ENCODE measurements at regions not wholly inside any gene's neighbourhood (a gene's known extent, or its start where the extent isn't known, plus 50 kb on each side); places are given as distances from the start of the nearest gene placed in this dataset.
A peak's percentile ranks its signal among the peaks of the same experiment; 100 is the strongest.

- no peaks in the 10 kb centered on the region for H3K9me3 ChIP-seq
- no peak overlapping the region for H3K4me3 ChIP-seq
- H3K4me1 ChIP-seq: no peaks in the 10 kb centered on the region
- DNase-seq: no peak
- H3K36me3 ChIP-seq: no peaks in the 10 kb centered on the region
- no peaks in the 10 kb centered on the region for H3K27me3 ChIP-seq
- H3K27ac ChIP-seq: no peak overlapping the region
- intact Hi-C loops (cut with DNase I; ENCODE audit: low total_unique reads): no loop called here
- TF ChIP-seq POLR2A (IDR thresholded peaks at IDR 0.05) (no peak), CTCF (IDR thresholded peaks at IDR 0.05) (no peak)
These were observed 99.6 kb upstream of the MBNL2 start for GRCh38 chr13:97122381-97122996.

DNA sequence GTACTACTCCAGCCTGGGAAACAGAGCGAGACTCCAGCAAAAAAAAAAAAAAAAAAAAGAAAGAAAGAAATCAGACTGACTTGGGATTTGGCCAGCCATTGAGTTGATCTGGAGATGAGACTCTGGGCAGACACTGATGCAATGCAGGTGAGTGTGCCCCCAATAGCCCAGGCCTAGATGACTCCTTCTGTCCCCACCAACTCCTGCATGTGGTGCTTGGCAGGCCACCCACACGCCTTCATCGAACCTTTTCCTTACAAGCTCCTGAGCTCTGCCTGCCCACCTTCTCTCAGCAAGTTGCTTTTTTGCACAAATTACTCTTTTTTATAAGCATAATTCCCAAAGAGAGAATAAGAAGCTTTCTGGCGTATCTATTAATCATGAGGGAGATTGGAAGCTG, 97.9 kb upstream of the MBNL2 start:
- Histone ChIP-seq H3K36me3 (no peaks in the 10 kb centered on the region), H3K27me3 (no peaks in the 10 kb centered on the region), H3K9me3 (no peaks in the 10 kb centered on the region), H3K4me3 (no peak overlapping the region), H3K27ac (peak overlapping the region in 1 of 2 donors; percentile 11), H3K4me1 (no peaks in the 10 kb centered on the region)
- intact Hi-C loops (cut with DNase I; ENCODE audit: low total_unique reads): no loop called here
- no peak for DNase-seq
- TF ChIP-seq CTCF (IDR thresholded peaks at IDR 0.05): no peak

DNA sequence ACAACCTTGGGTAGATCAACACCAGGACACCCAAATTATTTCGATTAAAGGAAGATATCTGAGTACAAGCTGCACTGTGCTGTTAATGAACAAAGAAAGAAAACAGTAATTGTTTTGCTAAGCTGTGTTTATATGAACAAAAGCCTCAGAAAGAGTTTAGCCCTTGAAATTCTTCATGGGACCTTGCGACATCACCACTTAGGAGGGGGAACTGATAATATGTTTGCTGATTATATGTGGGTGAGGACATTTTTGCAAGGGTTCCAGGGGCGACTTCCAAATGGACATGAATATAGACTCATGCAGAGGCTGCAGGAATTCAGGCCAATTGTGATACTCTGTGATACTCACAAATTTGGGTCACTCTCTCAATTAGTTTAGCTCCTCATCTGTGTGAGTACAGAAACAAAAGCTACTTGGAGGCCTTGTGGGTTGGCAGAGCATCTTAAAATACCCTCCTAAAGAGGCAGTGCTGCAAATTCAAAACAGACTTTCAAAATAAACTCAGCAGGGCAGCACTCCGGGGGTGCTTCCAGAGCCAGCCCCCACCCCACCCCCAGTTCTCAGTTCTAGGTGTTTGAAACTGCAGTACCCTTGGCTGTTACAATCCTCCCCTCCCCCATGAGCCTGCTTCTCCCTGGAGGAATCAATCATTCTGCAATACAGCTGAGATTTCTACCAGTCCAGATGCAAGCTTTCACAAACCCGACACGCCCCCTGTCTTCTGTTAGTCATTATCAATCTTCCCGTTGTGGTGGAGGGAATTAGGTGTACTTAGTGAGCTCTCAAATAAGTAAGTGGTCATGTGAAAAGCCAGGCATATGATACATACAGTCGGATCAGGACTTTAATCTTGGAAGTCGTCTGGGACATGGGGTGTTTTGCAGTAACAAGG, 97.0 kb upstream of the MBNL2 start:
- H3K4me1 ChIP-seq: no peaks in the 10 kb centered on the region
- H3K4me3 ChIP-seq: no peak overlapping the region
- DNase-seq: peak; percentile 54 to 55
- peak overlapping the region; percentile 17 to 65 for H3K27ac ChIP-seq
- no peaks in the 10 kb centered on the region for H3K9me3 ChIP-seq
- intact Hi-C loops (cut with DNase I; ENCODE audit: low total_unique reads): no loop called here
- TF ChIP-seq CTCF (IDR thresholded peaks at IDR 0.05) (peak in 1 of 4 experiments; percentile 1), POLR2A (IDR thresholded peaks at IDR 0.05) (no peak)
- H3K36me3 ChIP-seq: no peaks in the 10 kb centered on the region
- no peaks in the 10 kb centered on the region for H3K27me3 ChIP-seq

DNA sequence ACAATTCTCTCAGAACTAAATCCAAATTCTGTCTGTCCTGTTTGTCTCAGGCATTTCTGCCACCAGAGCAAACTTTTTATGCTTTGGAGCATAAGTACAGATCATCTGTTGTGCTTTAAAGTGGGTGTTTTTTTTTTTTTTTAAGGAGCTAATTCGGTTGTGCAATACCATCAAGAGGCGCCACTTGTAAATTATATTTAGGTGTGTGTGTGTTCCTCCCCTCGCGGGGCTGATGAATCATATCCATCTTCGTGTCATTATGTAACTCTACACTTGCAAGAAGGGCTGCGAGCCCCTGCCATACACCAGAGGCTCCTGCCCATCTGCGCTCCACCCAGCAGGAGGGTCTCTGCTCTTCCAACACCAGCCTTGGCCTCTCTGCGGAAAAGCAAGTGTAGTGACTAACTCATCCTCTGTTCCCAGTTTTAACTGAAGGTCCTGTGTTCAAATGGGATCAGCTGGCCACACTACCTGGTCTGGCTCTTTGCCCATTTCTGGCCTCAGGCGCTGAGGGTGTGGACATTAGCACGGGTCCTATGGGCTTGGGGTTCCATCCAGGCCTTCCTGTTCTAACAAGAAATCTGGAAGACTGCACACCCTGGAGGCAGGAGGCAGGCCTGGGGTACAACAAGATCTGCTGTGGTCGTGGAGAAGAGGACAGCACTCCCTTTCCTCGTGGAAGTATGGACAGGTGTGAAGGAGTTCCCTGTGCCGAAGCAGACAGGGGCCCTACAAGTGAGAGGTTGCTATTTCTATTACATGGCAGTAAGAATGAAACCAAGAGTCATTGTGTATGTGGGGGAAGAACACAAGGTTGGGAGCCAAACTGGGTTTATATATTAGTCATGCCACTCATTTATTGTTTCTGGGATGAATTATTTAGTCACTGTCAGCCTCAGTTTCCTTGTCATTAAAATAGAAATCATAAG, 96.1 kb upstream of the MBNL2 start:
- Histone ChIP-seq H3K27ac (peak overlapping the region; percentile 17 to 65), H3K4me1 (no peaks in the 10 kb centered on the region)

More for the DNA sequence above, 96.1 kb upstream of the MBNL2 start:
- Histone ChIP-seq H3K27me3 (no peaks in the 10 kb centered on the region), H3K4me3 (no peak overlapping the region), H3K9me3 (no peaks in the 10 kb centered on the region), H3K36me3 (no peaks in the 10 kb centered on the region)
- peak in 1 of 4 experiments; percentile 33 for TF ChIP-seq CTCF (IDR thresholded peaks at IDR 0.05)
- no peak for TF ChIP-seq POLR2A (IDR thresholded peaks at IDR 0.05)
- intact Hi-C loops (cut with DNase I; ENCODE audit: low total_unique reads): no loop called here
- peak; percentile 52 to 76 for DNase-seq

Measured in uterus (tissue), 3 donors.